Activated naive CD4-positive, alpha-beta T cell treated with anti-CD3 and anti-CD28 coated beads for 36 hours (primary cell): ENCODE measurements at regions not wholly inside any gene's neighbourhood (a gene's known extent, or its start where the extent isn't known, plus 50 kb on each side); places are given as distances from the start of the nearest gene placed in this dataset.

Experiments
- CTCF ChIA-PET: fragments of 350-600 bp; sonication (Branson Sonifier 250); formaldehyde crosslinking; loops from one replicate; lab custom pipeline; 2021; ENCODE audit warnings: antibody characterized with exemption; lab: Charles Lee
- DNase-seq: peaks from one replicate; pipeline ENCODE4 v3.0.0-alpha.2; 2020
- H3K27ac Mint-ChIP-seq: one replicate; pipeline ENCODE4 v1.8.0; 2021; ENCODE audit warnings: mild to moderate bottlenecking, mixed read lengths
- H3K27me3 Mint-ChIP-seq: one replicate; pipeline ENCODE4 v1.8.0; 2021; ENCODE audit warnings: low read depth, mixed read lengths
- H3K36me3 Mint-ChIP-seq: one replicate; pipeline ENCODE4 v1.8.0; 2021; ENCODE audit warnings: low read depth, mixed read lengths
- H3K4me1 Mint-ChIP-seq: one replicate; pipeline ENCODE4 v1.8.0; 2021; ENCODE audit warnings: low read depth, mixed read lengths
- H3K4me3 Mint-ChIP-seq: one replicate; pipeline ENCODE4 v1.8.0; 2021; ENCODE audit warnings: mild to moderate bottlenecking, moderate library complexity, mixed read lengths
- H3K9me3 Mint-ChIP-seq: one replicate; pipeline ENCODE4 v1.8.0; 2021; ENCODE audit warnings: mixed read lengths
- intact Hi-C: fragments of 100-400 bp; cut with micrococcal nuclease; formaldehyde crosslinking; loops from one replicate; pipeline ENCODE4 v1.15.1; 2023

- Mint-ChIP-seq H3K4me3 (no peak overlapping the region), H3K27ac (no peak overlapping the region), H3K36me3 (no peaks in the 10 kb centered on the region), H3K9me3 (no peaks in the 10 kb centered on the region), H3K4me1 (no peaks in the 10 kb centered on the region), H3K27me3 (no peaks in the 10 kb centered on the region)
- DNase-seq: no peak
- intact Hi-C loops: no loop called here
- CTCF ChIA-PET: no interaction called here
These were observed 464.9 kb downstream of the TBC1D32 start for GRCh38 chr6:120869397-120869796.

- H3K9me3 Mint-ChIP-seq: no peaks in the 10 kb centered on the region
- H3K4me1 Mint-ChIP-seq: no peaks in the 10 kb centered on the region
- CTCF ChIA-PET: no interaction called here
- H3K36me3 Mint-ChIP-seq: no peaks in the 10 kb centered on the region
- DNase-seq: no peak
- no peak overlapping the region for H3K27ac Mint-ChIP-seq
- no peak overlapping the region for H3K4me3 Mint-ChIP-seq
- no peaks in the 10 kb centered on the region for H3K27me3 Mint-ChIP-seq
- intact Hi-C loops: no loop called here
These were observed 476.9 kb downstream of the TBC1D32 start for GRCh38 chr6:120857422-120857821.

- CTCF ChIA-PET: no interaction called here
- Mint-ChIP-seq H3K9me3 (peaks cover 2% of the 10 kb centered on the region), H3K27me3 (no peaks in the 10 kb centered on the region), H3K27ac (no peak overlapping the region), H3K36me3 (no peaks in the 10 kb centered on the region), H3K4me1 (no peaks in the 10 kb centered on the region), H3K4me3 (no peak overlapping the region)
- DNase-seq: no peak
- intact Hi-C loops: no loop called here
These were observed 479.7 kb downstream of the TBC1D32 start for GRCh38 chr6:120854583-120854982.

GRCh38 chr6:120853489-120853888, 480.8 kb downstream of the TBC1D32 start:
- Mint-ChIP-seq H3K36me3 (no peaks in the 10 kb centered on the region), H3K9me3 (peaks cover 2% of the 10 kb centered on the region), H3K27me3 (no peaks in the 10 kb centered on the region), H3K4me3 (no peak overlapping the region), H3K27ac (no peak overlapping the region), H3K4me1 (no peaks in the 10 kb centered on the region)
- intact Hi-C loops: no loop called here
- DNase-seq: no peak
- CTCF ChIA-PET: no interaction called here

GRCh38 chr6:120852293-120852849, 481.9 kb downstream of the TBC1D32 start:
- no peaks in the 10 kb centered on the region for H3K27me3 Mint-ChIP-seq
- intact Hi-C loops: no loop called here
- peaks cover 2% of the 10 kb centered on the region for H3K9me3 Mint-ChIP-seq
- no peak overlapping the region for H3K27ac Mint-ChIP-seq
- H3K4me1 Mint-ChIP-seq: no peaks in the 10 kb centered on the region
- CTCF ChIA-PET: no interaction called here
- DNase-seq: no peak
- no peak overlapping the region for H3K4me3 Mint-ChIP-seq
- H3K36me3 Mint-ChIP-seq: no peaks in the 10 kb centered on the region

GRCh38 chr6:120826253-120826652, 508.0 kb downstream of the TBC1D32 start:
- H3K27me3 Mint-ChIP-seq: no peaks in the 10 kb centered on the region
- peak; percentile 24 for DNase-seq
- no peak overlapping the region for H3K4me3 Mint-ChIP-seq
- H3K9me3 Mint-ChIP-seq: peaks cover 2% of the 10 kb centered on the region
- H3K27ac Mint-ChIP-seq: no peak overlapping the region
- intact Hi-C loops: loop anchor here (2.0 to 5.0 kb wide), 2 partner anchors 1083 to 1699 kb away; no protein-coding TSS in a partner anchor
- H3K36me3 Mint-ChIP-seq: no peaks in the 10 kb centered on the region
- no peaks in the 10 kb centered on the region for H3K4me1 Mint-ChIP-seq
- CTCF ChIA-PET: no interaction called here

GRCh38 chr6:120816794-120817193, 517.5 kb downstream of the TBC1D32 start:
- DNase-seq: no peak
- no peak overlapping the region for H3K27ac Mint-ChIP-seq
- H3K4me3 Mint-ChIP-seq: no peak overlapping the region
- CTCF ChIA-PET: no interaction called here
- no peaks in the 10 kb centered on the region for H3K36me3 Mint-ChIP-seq
- peaks cover 5% of the 10 kb centered on the region for H3K9me3 Mint-ChIP-seq
- H3K27me3 Mint-ChIP-seq: no peaks in the 10 kb centered on the region
- intact Hi-C loops: no loop called here
- no peaks in the 10 kb centered on the region for H3K4me1 Mint-ChIP-seq

GRCh38 chr6:120805276-120805675, 529.0 kb downstream of the TBC1D32 start:
- Mint-ChIP-seq H3K36me3 (no peaks in the 10 kb centered on the region), H3K9me3 (peaks cover 3% of the 10 kb centered on the region), H3K27me3 (no peaks in the 10 kb centered on the region), H3K4me1 (no peaks in the 10 kb centered on the region), H3K27ac (no peak overlapping the region), H3K4me3 (no peak overlapping the region)
- CTCF ChIA-PET: no interaction called here
- no peak for DNase-seq
- intact Hi-C loops: no loop called here

GRCh38 chr6:120804612-120805011, 529.7 kb downstream of the TBC1D32 start:
- H3K4me1 Mint-ChIP-seq: no peaks in the 10 kb centered on the region
- no peaks in the 10 kb centered on the region for H3K27me3 Mint-ChIP-seq
- H3K36me3 Mint-ChIP-seq: no peaks in the 10 kb centered on the region
- H3K9me3 Mint-ChIP-seq: peaks cover 3% of the 10 kb centered on the region
- no peak for DNase-seq
- CTCF ChIA-PET: no interaction called here
- intact Hi-C loops: no loop called here
- H3K27ac Mint-ChIP-seq: no peak overlapping the region
- no peak overlapping the region for H3K4me3 Mint-ChIP-seq

GRCh38 chr6:120786682-120787081, 547.6 kb downstream of the TBC1D32 start:
- intact Hi-C loops: no loop called here
- Mint-ChIP-seq H3K4me3 (no peak overlapping the region), H3K27ac (no peak overlapping the region), H3K4me1 (no peaks in the 10 kb centered on the region), H3K36me3 (no peaks in the 10 kb centered on the region), H3K9me3 (no peaks in the 10 kb centered on the region), H3K27me3 (no peaks in the 10 kb centered on the region)
- no peak for DNase-seq
- CTCF ChIA-PET: no interaction called here

GRCh38 chr6:120786256-120786655, 548.0 kb downstream of the TBC1D32 start:
- CTCF ChIA-PET: no interaction called here
- no peak overlapping the region for H3K4me3 Mint-ChIP-seq
- intact Hi-C loops: no loop called here
- no peak overlapping the region for H3K27ac Mint-ChIP-seq
- no peaks in the 10 kb centered on the region for H3K27me3 Mint-ChIP-seq
- H3K4me1 Mint-ChIP-seq: no peaks in the 10 kb centered on the region
- DNase-seq: no peak
- H3K36me3 Mint-ChIP-seq: no peaks in the 10 kb centered on the region
- H3K9me3 Mint-ChIP-seq: no peaks in the 10 kb centered on the region

GRCh38 chr6:120785459-120786086, 548.7 kb downstream of the TBC1D32 start:
- H3K27ac Mint-ChIP-seq: no peak overlapping the region
- CTCF ChIA-PET: no interaction called here
- no peak overlapping the region for H3K4me3 Mint-ChIP-seq
- no peak for DNase-seq
- no peaks in the 10 kb centered on the region for H3K9me3 Mint-ChIP-seq
- no peaks in the 10 kb centered on the region for H3K4me1 Mint-ChIP-seq
- no peaks in the 10 kb centered on the region for H3K27me3 Mint-ChIP-seq
- no peaks in the 10 kb centered on the region for H3K36me3 Mint-ChIP-seq
- intact Hi-C loops: no loop called here

GRCh38 chr6:120779441-120779840, 554.8 kb downstream of the TBC1D32 start:
- Mint-ChIP-seq H3K4me1 (no peaks in the 10 kb centered on the region), H3K27me3 (peaks cover 2% of the 10 kb centered on the region), H3K9me3 (peaks cover 2% of the 10 kb centered on the region), H3K36me3 (no peaks in the 10 kb centered on the region), H3K27ac (no peak overlapping the region), H3K4me3 (no peak overlapping the region)
- CTCF ChIA-PET: no interaction called here
- intact Hi-C loops: no loop called here
- DNase-seq: no peak
